ENCODE measurements at regions not wholly inside any gene's neighbourhood (a gene's known extent, or its start where the extent isn't known, plus 50 kb on each side); places are given as distances from the start of the nearest gene placed in this dataset.

GRCh38 chr7:19439517-19439916 is 269.3 kb downstream of the POLR1F start:
- DNase-seq, result no peak

DNA sequence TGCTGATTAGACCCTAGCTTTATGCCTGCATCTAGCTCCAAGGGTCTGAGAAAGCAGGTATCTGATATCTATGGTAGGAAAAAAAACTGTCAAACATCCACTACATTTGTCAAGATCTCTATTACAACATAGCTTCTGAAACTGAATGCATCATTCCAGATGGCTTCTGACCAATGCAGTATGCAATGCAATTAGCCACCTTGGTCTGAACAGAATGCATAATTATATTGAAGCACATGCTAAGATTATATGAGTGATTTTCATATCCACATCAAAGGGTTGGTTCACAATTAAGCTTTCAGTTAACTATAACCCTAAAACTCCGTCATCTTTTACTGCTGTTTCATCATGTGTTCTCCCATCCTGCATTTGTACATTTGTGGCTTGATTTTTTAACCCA is 271.4 kb downstream of the POLR1F start:
- peak; percentile 7 for DNase-seq

DNA sequence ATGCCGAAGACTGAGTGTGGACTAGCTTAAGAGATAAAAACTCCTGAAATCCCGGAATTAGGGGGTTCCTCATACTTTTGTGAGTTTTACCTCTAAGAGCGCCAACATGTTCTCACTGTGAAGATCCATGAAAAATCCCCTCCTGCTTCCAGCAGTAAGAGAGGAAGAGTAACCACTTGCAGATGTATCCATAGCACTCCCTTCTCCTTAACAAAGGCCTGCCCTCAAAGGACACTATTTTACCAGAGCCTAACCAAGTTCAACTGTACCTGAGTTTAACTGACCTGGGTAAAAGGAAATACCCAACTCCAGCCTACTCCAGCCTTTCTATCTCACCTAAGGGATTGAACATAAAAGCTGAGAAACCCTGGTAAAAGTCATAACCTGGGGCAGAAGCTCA is 280.9 kb downstream of the POLR1F start:
- no peak for DNase-seq

DNA sequence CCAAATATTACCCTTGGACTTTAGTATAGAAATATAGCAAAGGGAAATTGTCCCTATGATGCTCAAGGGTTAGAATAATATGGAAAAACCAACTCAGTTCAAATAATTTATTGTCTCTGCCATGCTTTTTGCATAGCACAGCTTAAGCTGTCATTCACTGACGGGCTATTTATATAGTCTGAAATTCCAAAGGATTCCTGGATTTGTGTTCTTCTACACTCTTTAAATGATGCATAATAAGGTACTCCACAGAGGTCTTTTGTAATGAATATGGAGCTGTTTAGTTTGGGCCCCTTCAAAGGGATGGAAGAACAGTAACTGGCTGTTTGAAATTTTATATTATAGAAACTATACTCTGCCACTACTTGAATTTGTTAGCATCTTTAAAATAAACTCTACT is 276.6 kb upstream of the FERD3L start:
- DNase-seq, result no peak

DNA sequence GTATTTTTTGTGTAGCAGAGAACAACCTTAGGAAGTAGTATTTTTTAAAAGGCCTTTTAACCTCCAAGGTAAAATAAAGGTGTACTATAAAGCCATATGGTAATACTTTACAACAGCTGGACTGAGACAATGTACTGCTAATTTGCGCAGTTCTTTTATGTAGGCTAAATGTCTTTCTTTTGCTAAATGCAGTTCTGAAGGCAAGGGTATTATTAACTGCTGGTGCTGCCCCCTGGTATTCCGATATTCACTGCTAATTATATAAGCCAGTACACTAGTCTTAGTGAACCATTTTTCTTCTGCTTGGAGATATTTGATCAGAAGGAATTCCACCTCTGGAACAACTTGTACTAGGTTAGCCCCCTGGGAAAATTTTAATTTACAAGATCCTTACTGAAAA is 272.0 kb upstream of the FERD3L start:
- DNase-seq, result no peak

GRCh38 chr7:19415123-19415522 is 269.9 kb upstream of the FERD3L start:
- no peak for DNase-seq

DNA sequence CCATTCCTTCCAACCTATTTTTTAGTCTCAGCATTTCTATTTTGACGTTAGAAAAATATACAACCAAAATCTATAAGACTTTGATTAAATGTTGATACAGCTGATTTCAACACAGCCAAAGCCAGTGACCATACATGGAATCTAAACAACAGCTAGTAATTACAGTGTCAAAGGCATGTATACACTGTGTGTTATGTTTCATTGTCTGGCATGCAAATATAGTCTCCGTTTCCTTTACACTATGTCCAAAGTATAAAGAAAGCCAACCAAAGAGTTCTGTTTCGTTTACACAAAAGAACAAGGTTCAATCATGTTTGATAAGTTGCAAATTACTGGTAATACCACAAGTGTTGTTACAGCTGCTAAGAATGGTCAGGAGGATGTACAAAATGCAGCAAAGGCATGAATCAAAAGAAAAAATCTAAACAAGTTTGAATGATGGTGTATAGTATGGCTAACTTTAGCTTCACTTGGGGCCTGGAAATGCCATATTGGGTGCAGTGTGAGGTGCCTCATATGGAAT is 268.3 kb upstream of the FERD3L start:
- no peak for DNase-seq

- no peak for DNase-seq
These were observed 265.5 kb upstream of the FERD3L start for GRCh38 chr7:19410691-19411090.

GRCh38 chr7:19410106-19410505 is 264.9 kb upstream of the FERD3L start:
- DNase-seq, result no peak

GRCh38 chr7:19408706-19409220 is 263.5 kb upstream of the FERD3L start:
- DNase-seq, result no peak

GRCh38 chr7:19407270-19407669 is 262.0 kb upstream of the FERD3L start:
- DNase-seq, result no peak

- no peak for DNase-seq
These were observed 260.3 kb upstream of the FERD3L start for GRCh38 chr7:19405541-19405940.

- no peak for DNase-seq
These were observed 259.7 kb upstream of the FERD3L start for GRCh38 chr7:19404912-19405329.

DNA sequence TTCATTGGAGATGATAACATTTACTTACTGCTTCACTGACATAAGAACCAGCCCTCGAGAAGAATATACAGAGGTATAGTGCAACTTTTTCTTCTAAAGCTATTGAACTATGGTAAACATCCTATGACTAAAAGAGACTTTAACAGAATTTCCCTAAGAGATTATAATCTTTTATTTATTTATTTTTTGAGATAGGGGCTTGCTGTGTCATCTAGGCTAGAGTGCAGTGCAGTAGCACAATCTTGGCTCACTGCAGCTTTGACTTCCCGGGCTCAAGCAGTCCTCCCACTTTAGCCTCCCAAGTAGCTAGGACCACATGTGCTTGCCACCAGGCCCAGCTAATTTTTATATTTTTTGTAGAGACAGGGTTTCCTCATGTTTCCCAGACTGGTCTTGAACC is 258.5 kb upstream of the FERD3L start:
- no peak for DNase-seq

- no peak for DNase-seq
These were observed 256.2 kb upstream of the FERD3L start for GRCh38 chr7:19401461-19401860.

DNA sequence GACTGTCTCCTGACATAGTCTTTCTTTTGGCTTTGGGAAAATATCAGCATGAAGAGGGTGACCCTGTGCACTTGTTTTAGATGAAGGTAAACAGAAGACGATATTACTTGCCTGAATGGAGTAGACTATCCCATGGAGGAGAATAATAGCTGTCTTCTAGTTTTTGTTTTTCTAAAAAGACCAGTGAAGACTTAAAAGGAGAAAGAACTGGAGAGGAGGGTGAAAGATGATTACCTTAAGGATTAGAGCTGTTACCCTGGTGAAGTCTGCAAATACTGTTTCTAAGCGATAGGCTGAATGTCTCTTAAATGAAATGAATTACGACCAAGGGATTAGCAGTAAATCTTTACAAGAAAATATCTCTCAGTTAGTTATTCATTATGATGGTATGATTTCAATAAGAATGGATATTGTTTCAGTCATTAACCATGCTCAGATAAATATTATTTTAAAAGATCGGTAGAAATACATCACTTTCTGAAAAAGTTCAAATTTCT is 255.6 kb upstream of the FERD3L start:
- DNase-seq, result no peak

DNA sequence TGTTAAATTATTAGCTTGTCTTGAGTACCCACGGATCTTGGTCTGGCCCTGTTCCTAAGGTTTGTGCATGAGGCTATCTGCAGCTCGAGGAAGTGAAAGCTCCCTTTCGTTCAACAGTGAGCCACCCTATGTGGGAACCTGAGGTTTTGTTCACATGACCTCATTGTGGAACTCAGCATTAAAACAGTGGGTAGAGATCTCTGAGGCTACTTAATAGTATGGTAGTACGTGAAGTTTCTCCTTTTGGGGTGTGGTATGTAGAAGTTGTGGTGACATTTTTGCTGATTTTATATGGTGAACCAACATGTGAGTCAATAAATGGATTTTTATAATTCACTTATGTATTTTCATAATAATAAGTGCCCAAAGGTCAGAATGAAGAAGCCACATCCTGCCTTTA is 252.7 kb upstream of the FERD3L start:
- no peak for DNase-seq

DNA sequence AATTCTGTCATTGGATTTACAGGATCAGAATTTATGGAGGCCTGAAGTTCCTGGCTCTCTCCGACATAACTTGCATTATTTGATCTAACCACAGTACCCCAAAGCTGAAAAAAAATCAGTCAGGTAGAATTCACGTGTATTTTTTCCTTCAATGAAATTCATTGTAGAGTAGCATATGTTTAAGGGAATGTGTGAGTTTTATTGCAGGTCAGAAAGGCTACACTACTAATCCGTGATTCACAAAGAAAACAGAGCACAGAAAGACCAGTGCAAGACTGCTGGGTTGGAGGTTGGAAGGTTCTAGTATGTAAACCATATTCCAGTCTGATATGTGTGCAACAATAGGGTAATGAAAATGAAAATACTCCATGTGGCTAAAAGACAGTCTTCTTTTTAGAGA is 247.0 kb upstream of the FERD3L start:
- no peak for DNase-seq

DNA sequence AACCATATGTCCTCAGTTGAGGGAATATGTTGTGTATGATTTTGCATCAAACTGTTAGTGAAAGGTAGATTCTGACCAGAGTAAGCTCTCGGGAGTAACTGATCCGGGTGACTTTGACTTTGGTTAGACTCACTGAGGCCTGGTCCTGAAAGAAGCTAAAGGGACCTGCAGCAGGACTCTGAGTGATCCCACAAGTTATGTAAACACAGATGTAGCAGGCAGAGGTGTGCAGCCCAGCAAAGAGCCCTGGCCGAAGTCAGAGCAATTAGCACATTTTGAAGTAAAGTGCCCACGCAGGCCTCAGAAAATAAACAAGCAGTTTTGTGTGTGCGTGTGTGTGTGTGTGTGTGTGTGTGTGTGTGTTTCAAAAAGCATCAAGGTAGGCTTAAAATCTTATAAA is 245.6 kb upstream of the FERD3L start:
- no peak for DNase-seq

- DNase-seq, result peak; percentile 12
These were observed 236.1 kb upstream of the FERD3L start for GRCh38 chr7:19381321-19381720.

DNA sequence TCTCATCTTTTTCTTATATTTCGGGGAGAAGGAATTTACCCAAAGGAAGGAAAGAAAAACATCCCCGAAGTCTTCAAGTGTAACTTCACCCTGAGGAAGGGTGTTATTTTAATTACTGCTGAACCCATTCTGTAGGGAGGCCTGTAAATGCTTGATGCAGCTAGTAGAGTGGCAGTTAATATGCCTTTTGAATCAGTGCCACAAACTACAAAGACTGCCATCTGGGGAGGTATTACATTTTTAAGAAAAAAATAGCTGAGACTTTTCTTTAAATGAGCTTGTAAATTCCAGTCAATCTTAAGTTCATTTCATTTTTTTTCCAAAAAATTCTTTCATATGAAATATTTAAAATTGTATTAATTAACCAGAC is 233.1 kb upstream of the FERD3L start:
- DNase-seq, result peak; percentile 91

GRCh38 chr7:19377611-19378344 is 232.6 kb upstream of the FERD3L start:
- DNase-seq, result peak; percentile 81

DNA sequence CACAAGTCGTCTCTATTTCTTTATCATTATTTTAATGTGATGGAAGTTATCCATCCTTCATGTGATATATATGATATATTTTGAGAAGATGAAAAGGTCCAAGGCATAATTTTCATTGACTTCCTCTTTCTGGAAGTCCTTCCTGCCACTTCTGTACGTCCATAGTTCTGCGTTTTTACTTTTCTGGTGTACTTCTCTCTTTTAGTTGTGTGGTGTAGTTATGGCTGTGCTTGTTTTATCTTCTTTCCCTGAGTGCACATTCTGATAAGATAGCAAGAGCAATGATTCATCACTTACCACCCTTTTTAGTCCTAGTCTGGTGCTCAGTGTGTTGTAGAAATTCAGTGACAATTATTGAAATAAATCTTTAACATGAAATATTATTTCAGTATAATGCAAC is 231.3 kb upstream of the FERD3L start:
- DNase-seq, result no peak

- no peak for DNase-seq
These were observed 230.8 kb upstream of the FERD3L start for GRCh38 chr7:19375976-19376375.

GRCh38 chr7:19373334-19373733 is 228.1 kb upstream of the FERD3L start:
- no peak for DNase-seq

Data from NCI-H2171 treated with DMSO at 0.1 percent for 48 hours (cell line).